RWPE2 (cell line): ENCODE measurements at regions not wholly inside any gene's neighbourhood (a gene's known extent, or its start where the extent isn't known, plus 50 kb on each side); places are given as distances from the start of the nearest gene placed in this dataset.
"Not testable (repeated sequence)": the region's sequence is repeated elsewhere in the genome, so short reads cannot be mapped to it uniquely, and the experiment has no call there.

ENCODE experiments used
- ATAC-seq: fragments of 200-7000 bp; cut with Tn5 transposase; 3 replicates; pipeline ENCODE4 v1.9.1; 2021; ENCODE audit warnings: low read depth
- DNase-seq: peaks from one replicate; pipeline ENCODE4 v3.0.0-alpha.2; 2020; ENCODE audit warnings: low spot score
- H3K27ac ChIP-seq: fragments of 450-650 bp; 2 replicates; pipeline ENCODE4 v1.5.1; 2017; ENCODE audit warnings: mild to moderate bottlenecking; ENCODE audit not compliant: poor library complexity, severe bottlenecking
- H3K27me3 ChIP-seq: fragments of 250-450 bp; sonication (Bioruptor Pico); 2 replicates; pipeline ENCODE4 v1.5.1; 2021; ENCODE audit warnings: mild to moderate bottlenecking, moderate library complexity; ENCODE audit not compliant: insufficient read depth, poor library complexity, severe bottlenecking
- H3K36me3 ChIP-seq: fragments of 250-450 bp; sonication (Bioruptor Pico); 2 replicates; pipeline ENCODE4 v1.5.1; 2020; ENCODE audit warnings: low read depth, mild to moderate bottlenecking, moderate library complexity
- H3K4me1 ChIP-seq: fragments of 250-450 bp; sonication (Bioruptor Pico); 2 replicates; pipeline ENCODE4 v1.5.1; 2021; ENCODE audit warnings: mild to moderate bottlenecking, moderate library complexity; ENCODE audit not compliant: insufficient read depth, poor library complexity, severe bottlenecking
- H3K4me3 ChIP-seq: fragments of 250-450 bp; sonication (Bioruptor Pico); 2 replicates; pipeline ENCODE4 v1.5.1; 2021; ENCODE audit warnings: mild to moderate bottlenecking, moderate library complexity; ENCODE audit not compliant: severe bottlenecking
- H3K9me3 ChIP-seq: fragments of 250-450 bp; sonication (Bioruptor Pico); 2 replicates; pipeline ENCODE4 v1.5.1; 2021; ENCODE audit warnings: mild to moderate bottlenecking, moderate library complexity; ENCODE audit not compliant: severe bottlenecking
- TF ChIP-seq, protein P1 (sequence below): fragments of 450-650 bp; IDR thresholded peaks from one replicate; pipeline ENCODE4 v1.5.1; 2017; ENCODE audit warnings: mild to moderate bottlenecking, moderate library complexity; ENCODE audit not compliant: poor library complexity, severe bottlenecking

GRCh38 chr4:118492963-118493362 is 140.2 kb upstream of the PRSS12 start:
- not testable (repeated sequence) for DNase-seq, H3K36me3 ChIP-seq, H3K27ac ChIP-seq

GRCh38 chr4:118494437-118494836 is 141.6 kb upstream of the PRSS12 start:
- H3K36me3 ChIP-seq, H3K27me3 ChIP-seq, DNase-seq, H3K9me3 ChIP-seq, ATAC-seq, H3K4me3 ChIP-seq, H3K27ac ChIP-seq, H3K4me1 ChIP-seq: not testable (repeated sequence)

More at GRCh38 chr4:118492963-118493362, 140.2 kb upstream of the PRSS12 start:
- not testable (repeated sequence) for H3K9me3 ChIP-seq, H3K27me3 ChIP-seq, H3K4me1 ChIP-seq, ATAC-seq, H3K4me3 ChIP-seq

DNA sequence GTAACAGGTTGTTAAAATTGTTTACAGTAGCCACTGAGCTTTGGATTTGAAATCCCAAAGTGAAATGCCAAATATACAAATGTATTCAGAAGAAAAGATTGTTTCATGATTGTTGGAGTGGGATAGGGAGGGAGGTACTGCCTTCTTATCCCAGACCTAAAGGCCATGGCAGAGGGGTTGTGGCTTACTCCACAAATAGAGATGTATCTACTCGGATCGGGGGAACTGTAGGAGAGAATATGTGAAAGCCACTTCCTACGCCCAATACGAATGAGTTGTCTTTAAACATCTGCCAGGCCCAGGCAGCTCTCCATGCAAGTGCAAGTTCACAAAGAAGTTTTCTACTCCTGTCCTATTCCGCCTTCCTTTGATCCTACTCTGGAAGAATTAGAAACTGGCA is 150.2 kb upstream of the PRSS12 start:
- DNase-seq, ATAC-seq, H3K27ac ChIP-seq, H3K9me3 ChIP-seq, H3K4me3 ChIP-seq, H3K27me3 ChIP-seq, H3K36me3 ChIP-seq, H3K4me1 ChIP-seq: not testable (repeated sequence)

DNA sequence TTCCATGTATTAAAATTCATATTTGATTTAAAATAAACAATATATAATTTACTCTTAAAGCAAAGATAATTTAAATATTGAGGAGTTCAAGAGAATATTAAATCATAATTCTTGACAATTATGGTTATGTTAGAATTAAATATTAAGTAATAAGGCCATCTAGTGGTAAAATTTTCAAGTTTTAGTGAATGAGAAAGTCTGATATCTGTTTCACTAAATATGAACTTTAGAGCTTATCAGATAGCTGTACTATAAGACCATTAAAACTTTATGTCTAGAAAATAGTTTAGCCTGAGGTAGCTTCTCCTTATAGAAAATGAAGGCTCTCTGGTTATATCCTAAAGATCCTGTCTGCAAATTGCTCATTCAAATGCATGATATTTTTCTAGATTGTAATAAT is 152.1 kb upstream of the PRSS12 start:
- ATAC-seq, H3K4me3 ChIP-seq: not testable (repeated sequence)

GRCh38 chr4:118505491-118505890 is 152.7 kb upstream of the PRSS12 start:
- DNase-seq, H3K27ac ChIP-seq, H3K4me3 ChIP-seq, ATAC-seq, H3K36me3 ChIP-seq, H3K4me1 ChIP-seq, H3K9me3 ChIP-seq, H3K27me3 ChIP-seq: not testable (repeated sequence)

More for the DNA sequence above, 152.1 kb upstream of the PRSS12 start:
- not testable (repeated sequence) for H3K27ac ChIP-seq, H3K4me1 ChIP-seq, H3K9me3 ChIP-seq, H3K36me3 ChIP-seq, DNase-seq, H3K27me3 ChIP-seq
- TF ChIP-seq, protein P1, sequence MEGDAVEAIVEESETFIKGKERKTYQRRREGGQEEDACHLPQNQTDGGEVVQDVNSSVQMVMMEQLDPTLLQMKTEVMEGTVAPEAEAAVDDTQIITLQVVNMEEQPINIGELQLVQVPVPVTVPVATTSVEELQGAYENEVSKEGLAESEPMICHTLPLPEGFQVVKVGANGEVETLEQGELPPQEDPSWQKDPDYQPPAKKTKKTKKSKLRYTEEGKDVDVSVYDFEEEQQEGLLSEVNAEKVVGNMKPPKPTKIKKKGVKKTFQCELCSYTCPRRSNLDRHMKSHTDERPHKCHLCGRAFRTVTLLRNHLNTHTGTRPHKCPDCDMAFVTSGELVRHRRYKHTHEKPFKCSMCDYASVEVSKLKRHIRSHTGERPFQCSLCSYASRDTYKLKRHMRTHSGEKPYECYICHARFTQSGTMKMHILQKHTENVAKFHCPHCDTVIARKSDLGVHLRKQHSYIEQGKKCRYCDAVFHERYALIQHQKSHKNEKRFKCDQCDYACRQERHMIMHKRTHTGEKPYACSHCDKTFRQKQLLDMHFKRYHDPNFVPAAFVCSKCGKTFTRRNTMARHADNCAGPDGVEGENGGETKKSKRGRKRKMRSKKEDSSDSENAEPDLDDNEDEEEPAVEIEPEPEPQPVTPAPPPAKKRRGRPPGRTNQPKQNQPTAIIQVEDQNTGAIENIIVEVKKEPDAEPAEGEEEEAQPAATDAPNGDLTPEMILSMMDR: peak; percentile 20

GRCh38 chr4:118512870-118513269 is 160.1 kb upstream of the PRSS12 start:
- H3K9me3 ChIP-seq, ATAC-seq, H3K4me1 ChIP-seq: not testable (repeated sequence)

DNA sequence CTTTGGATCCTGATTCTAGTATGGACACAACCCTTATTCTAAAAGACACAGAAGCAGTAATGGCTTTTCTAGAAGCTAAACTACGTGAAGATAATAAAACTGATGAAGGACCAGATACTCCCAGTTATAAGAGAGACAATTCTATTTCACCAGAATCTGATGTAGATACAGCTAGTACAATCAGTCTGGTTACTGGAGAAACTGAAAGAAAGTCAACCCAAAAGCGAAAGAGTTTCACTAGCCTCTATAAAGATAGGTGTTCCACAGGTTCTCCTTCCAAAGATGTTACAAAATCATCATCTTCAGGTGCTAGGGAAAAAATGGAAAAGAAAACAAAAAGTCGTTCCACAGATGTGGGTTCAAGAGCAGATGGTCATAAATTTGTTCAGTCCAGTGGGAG is 161.5 kb upstream of the PRSS12 start:
- H3K9me3 ChIP-seq, ATAC-seq, H3K4me3 ChIP-seq, H3K27me3 ChIP-seq, DNase-seq, H3K4me1 ChIP-seq, H3K27ac ChIP-seq, H3K36me3 ChIP-seq: not testable (repeated sequence)

More at GRCh38 chr4:118512870-118513269, 160.1 kb upstream of the PRSS12 start:
- not testable (repeated sequence) for H3K4me3 ChIP-seq, DNase-seq, H3K27me3 ChIP-seq, H3K27ac ChIP-seq, H3K36me3 ChIP-seq

GRCh38 chr4:118516107-118516506 is 163.3 kb upstream of the PRSS12 start:
- not testable (repeated sequence) for DNase-seq, H3K27ac ChIP-seq, H3K4me1 ChIP-seq, H3K9me3 ChIP-seq, H3K4me3 ChIP-seq, ATAC-seq, H3K36me3 ChIP-seq, H3K27me3 ChIP-seq

- not testable (repeated sequence) for H3K4me3 ChIP-seq, H3K4me1 ChIP-seq, H3K27ac ChIP-seq, DNase-seq, H3K9me3 ChIP-seq, H3K36me3 ChIP-seq, H3K27me3 ChIP-seq, ATAC-seq
Measured at GRCh38 chr4:118530107-118530506, 155.1 kb upstream of the METTL14 start.

DNA sequence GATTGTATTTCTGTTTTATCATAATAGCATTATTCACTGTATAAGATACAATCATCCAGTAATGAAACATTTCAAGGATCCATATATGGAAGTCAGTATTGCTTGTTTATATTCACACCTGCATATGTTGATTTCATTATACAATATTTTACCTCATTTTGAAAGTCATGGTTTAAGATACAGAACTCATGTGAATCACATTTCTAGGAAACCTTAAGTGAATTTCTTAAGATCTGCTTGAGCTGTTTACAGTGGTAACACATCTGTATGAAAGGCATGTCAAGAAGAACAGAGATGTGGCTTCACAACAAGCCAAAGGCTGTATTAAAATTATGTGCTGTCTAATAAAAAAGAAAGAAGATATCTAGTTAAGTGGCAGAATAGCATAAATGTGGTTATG is 153.2 kb upstream of the METTL14 start:
- not testable (repeated sequence) for H3K27me3 ChIP-seq, H3K4me1 ChIP-seq, H3K36me3 ChIP-seq, ATAC-seq, H3K27ac ChIP-seq, H3K9me3 ChIP-seq, DNase-seq, H3K4me3 ChIP-seq

DNA sequence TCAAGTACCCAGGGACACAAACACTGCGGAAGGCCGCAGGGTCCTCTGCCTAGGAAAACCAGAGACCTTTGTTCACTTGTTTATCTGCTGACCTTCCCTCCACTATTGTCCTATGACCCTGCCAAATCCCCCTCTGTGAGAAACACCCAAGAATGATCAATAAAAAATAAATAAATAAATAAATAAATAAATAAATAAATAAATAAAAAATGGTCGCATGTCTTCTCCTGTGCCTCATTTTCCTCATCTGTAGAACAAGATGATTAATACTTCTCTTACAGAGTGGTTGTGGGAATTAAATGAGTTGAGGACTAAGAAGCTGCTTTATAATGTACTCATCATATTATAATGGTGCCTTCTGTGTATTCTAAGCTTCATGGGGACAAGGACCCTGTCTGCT is 149.4 kb upstream of the METTL14 start:
- not testable (repeated sequence) for H3K36me3 ChIP-seq, H3K9me3 ChIP-seq, H3K4me3 ChIP-seq, ATAC-seq, H3K27me3 ChIP-seq, DNase-seq, H3K27ac ChIP-seq, H3K4me1 ChIP-seq
